Testis (tissue), 2 donors: ENCODE measurements at regions not wholly inside any gene's neighbourhood (a gene's known extent, or its start where the extent isn't known, plus 50 kb on each side); places are given as distances from the start of the nearest gene placed in this dataset.

Experiments
- DNase-seq: peaks from one replicate; pipeline ENCODE4 v3.0.0-alpha.2; 2019
- H3K27ac ChIP-seq, 2 donors: fragments of 200-600 bp; sonication (generic); one replicate each; pipeline ENCODE4 v1.5.1; 2019
- H3K27me3 ChIP-seq: fragments of 200-600 bp; sonication (generic); one replicate; pipeline ENCODE4 v1.5.1; 2019
- H3K36me3 ChIP-seq: fragments of 200-600 bp; sonication (generic); one replicate; pipeline ENCODE4 v1.5.1; 2017; ENCODE audit warnings: low read depth; ENCODE audit errors: missing control alignments
- H3K4me1 ChIP-seq: fragments of 200-600 bp; sonication (generic); one replicate; pipeline ENCODE4 v1.5.1; 2019
- H3K4me3 ChIP-seq, 2 donors: fragments of 200-600 bp; sonication (generic); one replicate each; pipeline ENCODE4 v1.5.1; 2017 to 2019
- H3K9me3 ChIP-seq: fragments of 200-600 bp; sonication (generic); one replicate; pipeline ENCODE4 v1.5.1; 2017
- POLR2A ChIP-seq: fragments of 450-650 bp; IDR thresholded peaks from one replicate; pipeline ENCODE4 v1.6.1; 2017; ENCODE audit warnings: antibody characterized with exemption, mild to moderate bottlenecking, moderate library complexity
- WGBS, 2 donors: methylation state at CpG; one replicate each; pipeline ENCODE4 v1.1.5; 2018; 5-methylcytosine and 5-hydroxymethylcytosine counted together
- intact Hi-C: fragments of 100-400 bp; cut with DNase I; formaldehyde crosslinking; loops from one replicate; pipeline ENCODE4 v1.15.1; 2023; ENCODE audit warnings: low total_unique reads
- TF ChIP-seq, protein P1 (sequence below), 3 experiments: fragments of 450-650 bp in 2 of 3; fragments of 200-600 bp in 1 of 3; sonication (generic) in 1 of 3; IDR thresholded peaks; one replicate each; pipeline ENCODE4 v1.5.1; 2016 to 2019; ENCODE audit warnings: antibody characterized with exemption in 3 of 3, mild to moderate bottlenecking in 2 of 3, moderate library complexity in 1 of 3

- DNase-seq: no peak
- Histone ChIP-seq H3K36me3 (no peaks in the 10 kb centered on the region), H3K27me3 (no peaks in the 10 kb centered on the region), H3K4me3 (no peak overlapping the region), H3K4me1 (no peaks in the 10 kb centered on the region), H3K27ac (no peak overlapping the region), H3K9me3 (no peaks in the 10 kb centered on the region)
- 77 to 78% methylated on average over 2 of the region's 2 CpGs for WGBS, 2 donors
- TF ChIP-seq, protein P1, sequence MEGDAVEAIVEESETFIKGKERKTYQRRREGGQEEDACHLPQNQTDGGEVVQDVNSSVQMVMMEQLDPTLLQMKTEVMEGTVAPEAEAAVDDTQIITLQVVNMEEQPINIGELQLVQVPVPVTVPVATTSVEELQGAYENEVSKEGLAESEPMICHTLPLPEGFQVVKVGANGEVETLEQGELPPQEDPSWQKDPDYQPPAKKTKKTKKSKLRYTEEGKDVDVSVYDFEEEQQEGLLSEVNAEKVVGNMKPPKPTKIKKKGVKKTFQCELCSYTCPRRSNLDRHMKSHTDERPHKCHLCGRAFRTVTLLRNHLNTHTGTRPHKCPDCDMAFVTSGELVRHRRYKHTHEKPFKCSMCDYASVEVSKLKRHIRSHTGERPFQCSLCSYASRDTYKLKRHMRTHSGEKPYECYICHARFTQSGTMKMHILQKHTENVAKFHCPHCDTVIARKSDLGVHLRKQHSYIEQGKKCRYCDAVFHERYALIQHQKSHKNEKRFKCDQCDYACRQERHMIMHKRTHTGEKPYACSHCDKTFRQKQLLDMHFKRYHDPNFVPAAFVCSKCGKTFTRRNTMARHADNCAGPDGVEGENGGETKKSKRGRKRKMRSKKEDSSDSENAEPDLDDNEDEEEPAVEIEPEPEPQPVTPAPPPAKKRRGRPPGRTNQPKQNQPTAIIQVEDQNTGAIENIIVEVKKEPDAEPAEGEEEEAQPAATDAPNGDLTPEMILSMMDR (IDR thresholded peaks at IDR 0.05): no peak
- no peak for TF ChIP-seq POLR2A
- intact Hi-C loops: no loop called here
Observed at GRCh38 chr6:120116343-120116742, 766.8 kb upstream of the MAN1A1 start.

DNA sequence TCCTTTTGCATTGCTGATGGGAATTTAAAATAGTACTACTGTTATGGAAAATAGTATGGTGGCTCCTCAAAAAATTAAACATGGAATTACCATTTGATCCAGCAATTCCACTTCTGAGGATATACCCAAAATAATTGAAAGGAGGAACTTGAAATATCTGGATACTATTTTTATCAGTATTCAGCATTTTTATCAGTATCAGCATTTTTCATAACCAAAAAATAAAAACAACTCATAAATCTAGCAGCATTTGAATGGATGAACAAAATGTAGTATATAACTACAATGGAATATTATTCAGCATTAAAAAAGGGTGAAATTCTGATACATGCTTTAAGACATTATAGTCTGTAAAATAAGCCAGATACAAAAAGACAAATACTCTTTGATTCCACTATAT is 763.4 kb upstream of the MAN1A1 start:
- DNase-seq: no peak
- Histone ChIP-seq H3K9me3 (no peaks in the 10 kb centered on the region), H3K27me3 (no peaks in the 10 kb centered on the region), H3K4me1 (no peaks in the 10 kb centered on the region), H3K4me3 (no peak overlapping the region), H3K27ac (no peak overlapping the region), H3K36me3 (no peaks in the 10 kb centered on the region)
- intact Hi-C loops: no loop called here
- no peak for TF ChIP-seq POLR2A
- TF ChIP-seq, protein P1 (IDR thresholded peaks at IDR 0.05): no peak

DNA sequence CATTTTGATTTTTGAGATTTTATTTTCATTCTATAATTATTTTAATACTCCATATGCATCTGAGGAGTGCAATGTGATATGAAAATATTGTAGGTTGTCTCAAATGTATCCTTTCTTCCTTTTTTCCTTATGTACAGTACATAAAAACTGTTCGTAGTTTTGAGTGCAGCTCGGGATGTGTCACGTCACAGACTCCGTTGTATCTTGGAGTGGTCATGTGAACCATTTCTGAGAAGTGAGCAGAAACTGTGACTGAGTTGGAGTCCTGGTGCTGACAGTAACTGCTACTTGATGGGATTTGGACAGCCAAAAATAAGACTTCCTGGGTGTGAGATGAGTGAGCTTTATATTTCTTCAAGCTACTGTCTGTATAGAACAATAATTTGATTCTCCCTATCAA is 761.4 kb upstream of the MAN1A1 start:
- no peaks in the 10 kb centered on the region for H3K4me1 ChIP-seq
- intact Hi-C loops: no loop called here
- H3K9me3 ChIP-seq: no peaks in the 10 kb centered on the region
- WGBS, 2 donors: 93 to 94% methylated on average over 4 of the region's 4 CpGs
- H3K27ac ChIP-seq: no peak overlapping the region
- no peak for DNase-seq
- TF ChIP-seq POLR2A: no peak
- TF ChIP-seq, protein P1 (IDR thresholded peaks at IDR 0.05): no peak
- no peaks in the 10 kb centered on the region for H3K36me3 ChIP-seq
- no peaks in the 10 kb centered on the region for H3K27me3 ChIP-seq
- no peak overlapping the region for H3K4me3 ChIP-seq

DNA sequence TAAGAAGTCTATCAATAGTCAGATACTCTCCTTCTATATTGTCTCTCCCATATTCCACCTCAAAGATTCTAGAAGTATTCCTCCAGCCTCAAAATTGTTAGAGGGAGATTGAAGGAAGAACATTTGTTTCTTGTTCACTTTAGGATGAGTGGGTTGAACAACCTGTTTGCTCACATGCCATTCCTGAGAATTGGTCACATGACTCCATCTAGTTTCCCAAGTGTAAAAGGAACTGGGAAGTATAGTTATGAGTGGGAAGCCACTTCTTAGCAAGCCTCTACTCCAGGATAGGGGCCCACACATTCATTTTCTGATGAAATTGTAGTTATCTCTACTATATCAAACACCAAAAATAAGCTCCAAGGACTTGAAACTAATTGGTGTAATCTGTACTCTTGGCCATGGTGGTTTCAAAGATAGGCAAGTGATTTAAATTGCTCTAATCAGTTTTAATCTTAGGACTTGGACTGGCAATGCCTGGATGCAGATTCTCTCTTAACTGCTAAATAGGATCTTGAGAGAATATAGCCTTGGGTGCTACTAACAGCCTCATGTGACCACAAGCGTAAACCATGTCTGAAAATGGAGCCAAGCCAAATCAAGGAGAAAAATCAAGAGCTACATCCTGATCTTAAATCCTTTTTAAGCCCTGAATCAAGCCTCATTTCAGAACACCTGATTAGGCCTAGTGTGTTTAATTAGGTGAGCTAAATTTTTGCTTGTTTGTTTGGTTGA is 758.7 kb upstream of the MAN1A1 start:
- no peaks in the 10 kb centered on the region for H3K27me3 ChIP-seq
- TF ChIP-seq, protein P1 (IDR thresholded peaks at IDR 0.05): no peak
- no peak for TF ChIP-seq POLR2A
- no peaks in the 10 kb centered on the region for H3K36me3 ChIP-seq
- no peaks in the 10 kb centered on the region for H3K4me1 ChIP-seq
- H3K9me3 ChIP-seq: no peaks in the 10 kb centered on the region
- WGBS, 2 donors: 84 to 94% methylated on average over 1 of the region's 1 CpG
- intact Hi-C loops: no loop called here
- no peak overlapping the region for H3K27ac ChIP-seq
- no peak for DNase-seq
- no peak overlapping the region for H3K4me3 ChIP-seq

DNA sequence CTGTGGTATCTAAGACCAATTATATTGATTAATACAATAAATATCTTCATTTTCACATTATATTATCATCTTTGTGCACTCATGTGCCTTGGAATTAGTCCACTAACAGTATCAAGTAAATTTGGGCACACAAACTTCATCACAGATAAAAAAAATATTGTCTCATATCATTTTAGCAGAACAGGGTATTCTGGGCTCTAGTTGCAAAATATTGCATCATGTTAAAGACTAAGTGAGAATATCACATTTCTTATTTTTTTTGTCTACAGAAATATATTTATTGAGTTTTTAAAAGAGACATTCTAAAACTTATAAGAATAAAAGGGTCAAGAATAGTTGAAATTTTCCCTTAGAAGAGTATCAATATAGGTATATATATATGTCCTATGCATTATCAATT is 754.1 kb upstream of the MAN1A1 start:
- TF ChIP-seq, protein P1 (IDR thresholded peaks at IDR 0.05): no peak
- TF ChIP-seq POLR2A: no peak
- no peak for DNase-seq
- H3K36me3 ChIP-seq: no peaks in the 10 kb centered on the region
- H3K27me3 ChIP-seq: no peaks in the 10 kb centered on the region
- H3K4me3 ChIP-seq: no peak overlapping the region
- H3K27ac ChIP-seq: no peak overlapping the region
- intact Hi-C loops: no loop called here
- H3K4me1 ChIP-seq: no peaks in the 10 kb centered on the region
- no peaks in the 10 kb centered on the region for H3K9me3 ChIP-seq
